PFSK-1 (cell line): ENCODE measurements at regions not wholly inside any gene's neighbourhood (a gene's known extent, or its start where the extent isn't known, plus 50 kb on each side); places are given as distances from the start of the nearest gene placed in this dataset.

ENCODE experiments used
- FOXP2 ChIP-seq: optimal IDR thresholded peaks from 2 replicates; pipeline ENCODE3; 2011; ENCODE audit warnings: borderline replicate concordance, control low read depth, inconsistent platforms; ENCODE audit not compliant: insufficient read depth; ENCODE audit errors: extremely low read length, extremely low read depth
- POLR2AphosphoS5 ChIP-seq: IDR thresholded peaks from 2 replicates; pipeline ENCODE4 v1.6.1; 2012; ENCODE audit warnings: low read depth, mild to moderate bottlenecking, control low read depth, low read length, moderate library complexity
- SIN3A ChIP-seq: IDR thresholded peaks from 2 replicates; pipeline ENCODE4 v1.6.1; 2012; ENCODE audit warnings: mild to moderate bottlenecking, low read length, moderate library complexity, borderline replicate concordance; ENCODE audit not compliant: insufficient read depth
- TAF1 ChIP-seq: IDR thresholded peaks from 2 replicates; pipeline ENCODE4 v1.6.1; 2012; ENCODE audit warnings: low read length, control low read depth, borderline replicate concordance; ENCODE audit not compliant: insufficient read depth
- TF ChIP-seq, protein P1 (sequence below), 2 experiments: IDR thresholded peaks; 2 replicates each; pipeline versions ENCODE4 v1.6.1 to v1.8.0; 2011 to 2012; ENCODE audit warnings: low read depth in 2 of 2, low read length in 2 of 2, control low read depth in 1 of 2, inconsistent platforms in 1 of 2, mild to moderate bottlenecking in 1 of 2, moderate library complexity in 1 of 2; ENCODE audit not compliant: insufficient read depth in 1 of 2

- TF ChIP-seq POLR2AphosphoS5 (no peak), FOXP2 (no peak), SIN3A (no peak), TAF1 (no peak)
- TF ChIP-seq, protein P1, sequence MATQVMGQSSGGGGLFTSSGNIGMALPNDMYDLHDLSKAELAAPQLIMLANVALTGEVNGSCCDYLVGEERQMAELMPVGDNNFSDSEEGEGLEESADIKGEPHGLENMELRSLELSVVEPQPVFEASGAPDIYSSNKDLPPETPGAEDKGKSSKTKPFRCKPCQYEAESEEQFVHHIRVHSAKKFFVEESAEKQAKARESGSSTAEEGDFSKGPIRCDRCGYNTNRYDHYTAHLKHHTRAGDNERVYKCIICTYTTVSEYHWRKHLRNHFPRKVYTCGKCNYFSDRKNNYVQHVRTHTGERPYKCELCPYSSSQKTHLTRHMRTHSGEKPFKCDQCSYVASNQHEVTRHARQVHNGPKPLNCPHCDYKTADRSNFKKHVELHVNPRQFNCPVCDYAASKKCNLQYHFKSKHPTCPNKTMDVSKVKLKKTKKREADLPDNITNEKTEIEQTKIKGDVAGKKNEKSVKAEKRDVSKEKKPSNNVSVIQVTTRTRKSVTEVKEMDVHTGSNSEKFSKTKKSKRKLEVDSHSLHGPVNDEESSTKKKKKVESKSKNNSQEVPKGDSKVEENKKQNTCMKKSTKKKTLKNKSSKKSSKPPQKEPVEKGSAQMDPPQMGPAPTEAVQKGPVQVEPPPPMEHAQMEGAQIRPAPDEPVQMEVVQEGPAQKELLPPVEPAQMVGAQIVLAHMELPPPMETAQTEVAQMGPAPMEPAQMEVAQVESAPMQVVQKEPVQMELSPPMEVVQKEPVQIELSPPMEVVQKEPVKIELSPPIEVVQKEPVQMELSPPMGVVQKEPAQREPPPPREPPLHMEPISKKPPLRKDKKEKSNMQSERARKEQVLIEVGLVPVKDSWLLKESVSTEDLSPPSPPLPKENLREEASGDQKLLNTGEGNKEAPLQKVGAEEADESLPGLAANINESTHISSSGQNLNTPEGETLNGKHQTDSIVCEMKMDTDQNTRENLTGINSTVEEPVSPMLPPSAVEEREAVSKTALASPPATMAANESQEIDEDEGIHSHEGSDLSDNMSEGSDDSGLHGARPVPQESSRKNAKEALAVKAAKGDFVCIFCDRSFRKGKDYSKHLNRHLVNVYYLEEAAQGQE (IDR thresholded peaks at IDR 0.05; ENCODE audit: insufficient read depth in 1 of 2, low read depth in 2 of 2, low read length in 2 of 2), result no peak
These were observed 388.2 kb upstream of the LUZP2 start for GRCh38 chr11:24108609-24109008.
